ENCODE measurements at regions not wholly inside any gene's neighbourhood (a gene's known extent, or its start where the extent isn't known, plus 50 kb on each side); places are given as distances from the start of the nearest gene placed in this dataset.
"Not testable (repeated sequence)": the region's sequence is repeated elsewhere in the genome, so short reads cannot be mapped to it uniquely, and the experiment has no call there.

DNA sequence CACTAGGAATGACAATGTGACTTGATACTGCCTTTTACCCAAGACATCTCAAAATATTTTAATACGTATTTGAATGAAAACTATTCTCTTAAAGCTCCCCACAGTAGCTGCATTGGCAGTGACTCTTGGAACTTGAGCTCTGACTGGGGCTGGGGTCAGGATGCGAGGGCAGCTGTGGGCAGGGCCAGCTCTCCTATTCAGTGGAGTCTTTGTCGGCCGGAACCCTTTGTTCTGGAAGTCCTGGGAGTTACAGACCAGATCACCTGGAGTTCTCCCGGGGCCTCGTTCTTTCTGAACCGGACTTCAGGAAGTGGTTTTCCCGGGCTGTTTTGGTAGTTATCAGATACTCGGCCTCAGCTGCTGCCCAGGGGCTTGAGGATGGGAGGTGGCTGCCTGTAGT lies 84.9 kb downstream of the NPIPB11 start:
- Mint-ChIP-seq H3K4me3 (no peak overlapping the region), H3K9me3 (no peaks in the 10 kb centered on the region), H3K27me3 (ENCODE audit: low read depth) (no peaks in the 10 kb centered on the region), H3K36me3 (ENCODE audit: low read depth) (no peaks in the 10 kb centered on the region), H3K4me1 (ENCODE audit: low read depth) (peaks cover 5% of the 10 kb centered on the region), H3K27ac (no peak overlapping the region)
- intact Hi-C loops (cut with micrococcal nuclease), result no loop called here
- CTCF ChIA-PET, result no interaction called here
- DNase-seq, result no peak

- intact Hi-C loops (cut with micrococcal nuclease), result no loop called here
- Mint-ChIP-seq H3K4me3 (no peak overlapping the region), H3K4me1 (ENCODE audit: low read depth) (peaks cover 5% of the 10 kb centered on the region), H3K36me3 (ENCODE audit: low read depth) (no peaks in the 10 kb centered on the region), H3K9me3 (no peaks in the 10 kb centered on the region), H3K27me3 (ENCODE audit: low read depth) (no peaks in the 10 kb centered on the region), H3K27ac (no peak overlapping the region)
- no peak for DNase-seq
- CTCF ChIA-PET, result no interaction called here
Measured at GRCh38 chr16:29321000-29321393, 85.5 kb downstream of the NPIPB11 start.

GRCh38 chr16:29320274-29320999 lies 86.1 kb downstream of the NPIPB11 start:
- H3K27me3 Mint-ChIP-seq (ENCODE audit: low read depth), result no peaks in the 10 kb centered on the region
- intact Hi-C loops (cut with micrococcal nuclease), result no loop called here
- CTCF ChIA-PET, result no interaction called here
- H3K9me3 Mint-ChIP-seq, result no peaks in the 10 kb centered on the region
- peaks cover 5% of the 10 kb centered on the region for H3K4me1 Mint-ChIP-seq (ENCODE audit: low read depth)
- H3K27ac Mint-ChIP-seq, result no peak overlapping the region
- H3K4me3 Mint-ChIP-seq, result no peak overlapping the region
- H3K36me3 Mint-ChIP-seq (ENCODE audit: low read depth), result no peaks in the 10 kb centered on the region
- no peak for DNase-seq

- Mint-ChIP-seq H3K4me1 (ENCODE audit: low read depth) (peaks cover 5% of the 10 kb centered on the region), H3K36me3 (ENCODE audit: low read depth) (no peaks in the 10 kb centered on the region), H3K27ac (no peak overlapping the region), H3K27me3 (ENCODE audit: low read depth) (no peaks in the 10 kb centered on the region), H3K4me3 (no peak overlapping the region), H3K9me3 (no peaks in the 10 kb centered on the region)
- CTCF ChIA-PET, result no interaction called here
- intact Hi-C loops (cut with micrococcal nuclease), result no loop called here
- DNase-seq, result no peak
Measured at GRCh38 chr16:29319726-29320125, 86.8 kb downstream of the NPIPB11 start.

DNA sequence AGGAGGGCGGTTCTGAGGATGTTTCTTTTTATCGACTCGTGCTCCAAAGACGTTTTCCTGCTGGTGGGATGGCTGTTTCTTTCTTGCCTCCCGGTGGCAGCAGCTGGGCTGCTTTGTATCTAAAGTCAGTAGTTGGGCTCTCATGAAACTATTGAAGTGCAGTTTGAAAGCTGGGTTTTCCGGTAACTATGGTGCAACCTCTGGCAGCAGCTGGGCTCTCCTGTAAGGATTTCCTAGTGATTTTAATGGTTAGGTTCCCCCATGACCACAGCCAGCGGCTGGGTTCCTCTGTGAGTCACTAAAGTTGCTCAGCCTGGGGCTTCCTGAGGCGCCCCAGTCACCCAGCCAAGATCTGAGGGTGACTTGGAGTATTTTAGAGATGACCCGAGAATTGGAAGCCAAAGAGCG lies 87.9 kb downstream of the NPIPB11 start:
- H3K4me1 Mint-ChIP-seq (ENCODE audit: low read depth); H3K4me3 Mint-ChIP-seq; H3K27ac Mint-ChIP-seq; H3K27me3 Mint-ChIP-seq (ENCODE audit: low read depth); CTCF ChIA-PET; H3K9me3 Mint-ChIP-seq; H3K36me3 Mint-ChIP-seq (ENCODE audit: low read depth); intact Hi-C loops (cut with micrococcal nuclease): not testable (repeated sequence)
- peak; percentile 39 for DNase-seq

- Mint-ChIP-seq H3K4me1 (ENCODE audit: low read depth) (peaks cover 5% of the 10 kb centered on the region), H3K4me3 (no peak overlapping the region), H3K27me3 (ENCODE audit: low read depth) (no peaks in the 10 kb centered on the region), H3K9me3 (no peaks in the 10 kb centered on the region), H3K27ac (no peak overlapping the region), H3K36me3 (ENCODE audit: low read depth) (no peaks in the 10 kb centered on the region)
- intact Hi-C loops (cut with micrococcal nuclease), result no loop called here
- CTCF ChIA-PET, result no interaction called here
- DNase-seq, result no peak
Measured at GRCh38 chr16:29318037-29318436, 88.5 kb downstream of the NPIPB11 start.

DNA sequence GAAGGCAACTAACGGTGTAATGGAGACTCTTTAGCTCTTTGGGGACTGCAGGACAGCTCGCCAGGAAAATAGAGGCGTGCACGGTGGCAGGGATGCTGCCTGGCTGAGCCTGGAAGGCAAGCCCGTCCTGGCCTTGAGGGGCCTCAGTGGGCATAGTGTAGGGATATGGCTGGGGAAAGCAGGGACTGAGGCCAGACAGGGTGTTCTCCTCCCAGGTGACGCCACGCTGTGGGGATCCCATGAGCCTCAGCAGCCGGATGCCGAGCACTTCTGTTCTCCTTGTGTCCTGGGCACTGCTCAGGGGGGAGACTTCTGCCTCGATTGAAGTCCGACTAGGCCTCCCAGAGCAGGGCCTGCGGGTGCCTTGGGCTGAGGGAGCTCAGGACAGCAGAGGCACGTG lies 89.2 kb downstream of the NPIPB11 start:
- intact Hi-C loops (cut with micrococcal nuclease), result no loop called here
- no peak overlapping the region for H3K27ac Mint-ChIP-seq

DNA sequence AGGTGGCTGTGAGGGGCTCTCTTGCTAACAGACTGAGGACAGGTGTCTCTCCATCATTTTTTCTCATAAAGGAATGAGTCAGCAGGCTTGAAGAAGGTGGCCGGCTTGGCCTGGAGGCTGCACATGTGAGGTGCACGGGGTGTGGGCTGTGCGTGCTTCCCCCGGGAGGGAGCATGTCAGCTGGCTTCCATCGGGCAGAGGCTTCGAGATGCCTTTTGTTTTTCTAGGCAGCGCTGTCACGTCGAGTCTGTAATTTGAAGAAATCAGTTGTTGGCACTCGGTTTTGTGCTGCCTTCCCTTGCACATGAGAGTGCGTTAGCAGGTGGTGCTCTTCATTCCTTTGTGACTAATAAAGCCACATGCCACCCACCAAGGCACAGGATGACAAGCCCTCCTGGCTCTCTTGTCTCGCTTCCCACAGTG lies 89.7 kb downstream of the NPIPB11 start:
- Mint-ChIP-seq H3K4me3 (no peak overlapping the region), H3K9me3 (no peaks in the 10 kb centered on the region), H3K4me1 (ENCODE audit: low read depth) (peaks cover 5% of the 10 kb centered on the region), H3K27me3 (ENCODE audit: low read depth) (no peaks in the 10 kb centered on the region), H3K36me3 (ENCODE audit: low read depth) (no peaks in the 10 kb centered on the region), H3K27ac (no peak overlapping the region)
- intact Hi-C loops (cut with micrococcal nuclease), result no loop called here
- DNase-seq, result no peak
- CTCF ChIA-PET, result no interaction called here

More for the DNA sequence above, 89.2 kb downstream of the NPIPB11 start:
- DNase-seq, result no peak
- Mint-ChIP-seq H3K9me3 (no peaks in the 10 kb centered on the region), H3K27me3 (ENCODE audit: low read depth) (no peaks in the 10 kb centered on the region), H3K4me3 (no peak overlapping the region), H3K4me1 (ENCODE audit: low read depth) (peaks cover 5% of the 10 kb centered on the region), H3K36me3 (ENCODE audit: low read depth) (no peaks in the 10 kb centered on the region)
- CTCF ChIA-PET, result no interaction called here

GRCh38 chr16:29315916-29316517 lies 90.5 kb downstream of the NPIPB11 start:
- Mint-ChIP-seq H3K36me3 (ENCODE audit: low read depth) (no peaks in the 10 kb centered on the region), H3K27ac (no peak overlapping the region), H3K4me1 (ENCODE audit: low read depth) (peaks cover 5% of the 10 kb centered on the region), H3K9me3 (no peaks in the 10 kb centered on the region), H3K27me3 (ENCODE audit: low read depth) (no peaks in the 10 kb centered on the region), H3K4me3 (no peak overlapping the region)
- no peak for DNase-seq
- intact Hi-C loops (cut with micrococcal nuclease), result no loop called here
- CTCF ChIA-PET, result no interaction called here

- Mint-ChIP-seq H3K27me3 (ENCODE audit: low read depth) (no peaks in the 10 kb centered on the region), H3K27ac (no peak overlapping the region), H3K36me3 (ENCODE audit: low read depth) (no peaks in the 10 kb centered on the region), H3K9me3 (no peaks in the 10 kb centered on the region), H3K4me1 (ENCODE audit: low read depth) (peaks cover 5% of the 10 kb centered on the region), H3K4me3 (no peak overlapping the region)
- intact Hi-C loops (cut with micrococcal nuclease), result no loop called here
- DNase-seq, result no peak
- CTCF ChIA-PET, result no interaction called here
Measured at GRCh38 chr16:29315046-29315445, 91.5 kb downstream of the NPIPB11 start.

- CTCF ChIA-PET, result no interaction called here
- no peaks in the 10 kb centered on the region for H3K27me3 Mint-ChIP-seq (ENCODE audit: low read depth)
- no peak overlapping the region for H3K27ac Mint-ChIP-seq
- no peaks in the 10 kb centered on the region for H3K9me3 Mint-ChIP-seq
- H3K4me1 Mint-ChIP-seq (ENCODE audit: low read depth), result peaks cover 5% of the 10 kb centered on the region
- DNase-seq, result no peak
- no peak overlapping the region for H3K4me3 Mint-ChIP-seq
- H3K36me3 Mint-ChIP-seq (ENCODE audit: low read depth), result no peaks in the 10 kb centered on the region
- intact Hi-C loops (cut with micrococcal nuclease), result no loop called here
Measured at GRCh38 chr16:29314292-29314934, 92.1 kb downstream of the NPIPB11 start.

GRCh38 chr16:29313559-29314048 lies 92.9 kb downstream of the NPIPB11 start:
- H3K4me1 Mint-ChIP-seq (ENCODE audit: low read depth), result peaks cover 4% of the 10 kb centered on the region
- intact Hi-C loops (cut with micrococcal nuclease), result no loop called here
- H3K27ac Mint-ChIP-seq, result no peak overlapping the region
- H3K27me3 Mint-ChIP-seq (ENCODE audit: low read depth), result no peaks in the 10 kb centered on the region
- H3K9me3 Mint-ChIP-seq, result no peaks in the 10 kb centered on the region
- DNase-seq, result no peak
- H3K36me3 Mint-ChIP-seq (ENCODE audit: low read depth), result no peaks in the 10 kb centered on the region
- CTCF ChIA-PET, result interaction anchor here (0.6 kb wide), 1 partner anchor 554 kb away, joined by 3 read pairs; no protein-coding TSS in a partner anchor
- no peak overlapping the region for H3K4me3 Mint-ChIP-seq
